IPS-18a (cell line): ENCODE measurements at regions not wholly inside any gene's neighbourhood (a gene's known extent, or its start where the extent isn't known, plus 50 kb on each side); places are given as distances from the start of the nearest gene placed in this dataset.

Source experiments
- H3K27ac ChIP-seq: one replicate; pipeline ENCODE4 v1.5.1; 2013; ENCODE audit warnings: low read length
- H3K27me3 ChIP-seq: one replicate; pipeline ENCODE4 v1.6.1; 2013; ENCODE audit warnings: mild to moderate bottlenecking, low read length; ENCODE audit not compliant: control insufficient read depth, insufficient read depth
- H3K36me3 ChIP-seq: one replicate; pipeline ENCODE4 v1.6.1; 2013; ENCODE audit warnings: low read depth, low read length; ENCODE audit not compliant: control insufficient read depth
- H3K4me1 ChIP-seq: one replicate; pipeline ENCODE4 v1.6.1; 2013; ENCODE audit warnings: low read depth, low read length; ENCODE audit not compliant: control insufficient read depth
- H3K4me3 ChIP-seq: one replicate; pipeline ENCODE4 v1.5.1; 2013; ENCODE audit warnings: low read length
- H3K9ac ChIP-seq: one replicate; pipeline ENCODE4 v1.6.1; 2013; ENCODE audit warnings: mild to moderate bottlenecking, low read length, moderate library complexity
- H3K9me3 ChIP-seq: one replicate; pipeline ENCODE4 v1.6.1; 2013; ENCODE audit warnings: low read depth, low read length; ENCODE audit not compliant: control insufficient read depth

GRCh38 chr2:43086451-43087221 is 139.8 kb downstream of the ZFP36L2 start:
- no peaks in the 10 kb centered on the region for H3K9me3 ChIP-seq
- H3K36me3 ChIP-seq, result no peaks in the 10 kb centered on the region
- H3K27me3 ChIP-seq, result no peaks in the 10 kb centered on the region
- no peak overlapping the region for H3K27ac ChIP-seq
- no peak overlapping the region for H3K9ac ChIP-seq
- H3K4me1 ChIP-seq, result peaks cover 29% of the 10 kb centered on the region
- H3K4me3 ChIP-seq, result no peak overlapping the region

- no peak overlapping the region for H3K27ac ChIP-seq
- peaks cover 29% of the 10 kb centered on the region for H3K4me1 ChIP-seq
- H3K36me3 ChIP-seq, result no peaks in the 10 kb centered on the region
- H3K4me3 ChIP-seq, result no peak overlapping the region
- H3K27me3 ChIP-seq, result no peaks in the 10 kb centered on the region
- no peak overlapping the region for H3K9ac ChIP-seq
- H3K9me3 ChIP-seq, result no peaks in the 10 kb centered on the region
Observed at GRCh38 chr2:43085929-43086328, 140.5 kb downstream of the ZFP36L2 start.

GRCh38 chr2:43085505-43085904 is 140.9 kb downstream of the ZFP36L2 start:
- no peak overlapping the region for H3K4me3 ChIP-seq
- no peak overlapping the region for H3K9ac ChIP-seq
- peaks cover 29% of the 10 kb centered on the region for H3K4me1 ChIP-seq
- H3K36me3 ChIP-seq, result no peaks in the 10 kb centered on the region
- H3K27me3 ChIP-seq, result no peaks in the 10 kb centered on the region
- no peaks in the 10 kb centered on the region for H3K9me3 ChIP-seq
- H3K27ac ChIP-seq, result no peak overlapping the region

GRCh38 chr2:43084699-43085091 is 141.7 kb downstream of the ZFP36L2 start:
- H3K4me1 ChIP-seq, result peaks cover 29% of the 10 kb centered on the region
- no peak overlapping the region for H3K9ac ChIP-seq
- H3K9me3 ChIP-seq, result no peaks in the 10 kb centered on the region
- H3K27ac ChIP-seq, result no peak overlapping the region
- H3K36me3 ChIP-seq, result no peaks in the 10 kb centered on the region
- H3K4me3 ChIP-seq, result no peak overlapping the region
- no peaks in the 10 kb centered on the region for H3K27me3 ChIP-seq

GRCh38 chr2:43083710-43084698 is 142.4 kb downstream of the ZFP36L2 start:
- Histone ChIP-seq H3K9me3 (no peaks in the 10 kb centered on the region), H3K36me3 (no peaks in the 10 kb centered on the region), H3K4me1 (peaks cover 29% of the 10 kb centered on the region), H3K4me3 (no peak overlapping the region), H3K27me3 (no peaks in the 10 kb centered on the region), H3K27ac (no peak overlapping the region), H3K9ac (no peak overlapping the region)

GRCh38 chr2:43082903-43083677 is 143.3 kb downstream of the ZFP36L2 start:
- H3K9me3 ChIP-seq, result no peaks in the 10 kb centered on the region
- H3K4me3 ChIP-seq, result no peak overlapping the region
- no peaks in the 10 kb centered on the region for H3K27me3 ChIP-seq
- peaks cover 21% of the 10 kb centered on the region for H3K4me1 ChIP-seq
- H3K36me3 ChIP-seq, result no peaks in the 10 kb centered on the region
- H3K9ac ChIP-seq, result no peak overlapping the region
- no peak overlapping the region for H3K27ac ChIP-seq

- Histone ChIP-seq H3K9ac (no peak overlapping the region), H3K36me3 (no peaks in the 10 kb centered on the region), H3K27ac (no peak overlapping the region), H3K9me3 (no peaks in the 10 kb centered on the region), H3K4me3 (no peak overlapping the region), H3K4me1 (peaks cover 21% of the 10 kb centered on the region), H3K27me3 (no peaks in the 10 kb centered on the region)
Observed at GRCh38 chr2:43082111-43082894, 144.1 kb downstream of the ZFP36L2 start.

GRCh38 chr2:43081131-43081765 is 145.2 kb downstream of the ZFP36L2 start:
- no peaks in the 10 kb centered on the region for H3K36me3 ChIP-seq
- no peaks in the 10 kb centered on the region for H3K27me3 ChIP-seq
- no peak overlapping the region for H3K27ac ChIP-seq
- no peaks in the 10 kb centered on the region for H3K9me3 ChIP-seq
- H3K4me1 ChIP-seq, result peaks cover 21% of the 10 kb centered on the region
- no peak overlapping the region for H3K4me3 ChIP-seq
- H3K9ac ChIP-seq, result no peak overlapping the region

GRCh38 chr2:43080571-43081021 is 145.8 kb downstream of the ZFP36L2 start:
- Histone ChIP-seq H3K9ac (no peak overlapping the region), H3K27me3 (no peaks in the 10 kb centered on the region), H3K27ac (no peak overlapping the region)

More at GRCh38 chr2:43080571-43081021, 145.8 kb downstream of the ZFP36L2 start:
- Histone ChIP-seq H3K4me3 (no peak overlapping the region), H3K4me1 (peaks cover 21% of the 10 kb centered on the region), H3K9me3 (no peaks in the 10 kb centered on the region), H3K36me3 (no peaks in the 10 kb centered on the region)
